Loucy (cell line): ENCODE measurements at regions not wholly inside any gene's neighbourhood (a gene's known extent, or its start where the extent isn't known, plus 50 kb on each side); places are given as distances from the start of the nearest gene placed in this dataset.

ENCODE experiments used
- CTCF ChIP-seq: fragments of 200-600 bp; sonication (generic); conservative IDR thresholded peaks from 2 replicates; pipeline ENCODE4 v1.5.1; 2014; ENCODE audit warnings: mild to moderate bottlenecking, antibody characterized with exemption, low read length
- EZH2phosphoT487 ChIP-seq: fragments of 200-600 bp; IDR thresholded peaks from 2 replicates; pipeline ENCODE4 v1.6.1; 2018; ENCODE audit warnings: antibody characterized with exemption, mild to moderate bottlenecking, moderate library complexity, borderline replicate concordance

GRCh38 chr5:120252839-120253238, 211.3 kb upstream of the PRR16 start:
- TF ChIP-seq CTCF, result no peak
- TF ChIP-seq EZH2phosphoT487, result no peak
